Gastroesophageal sphincter (tissue), 3 donors: ENCODE measurements at regions not wholly inside any gene's neighbourhood (a gene's known extent, or its start where the extent isn't known, plus 50 kb on each side); places are given as distances from the start of the nearest gene placed in this dataset.

Source experiments
- CTCF ChIP-seq, 4 experiments: fragments of 200-600 bp in 2 of 4; fragments of 450-650 bp in 2 of 4; sonication (generic) in 1 of 4; IDR thresholded peaks; one replicate each; pipeline ENCODE4 v1.5.1; 2017 to 2019; ENCODE audit warnings: antibody characterized with exemption in 4 of 4, mild to moderate bottlenecking in 2 of 4, moderate library complexity in 2 of 4
- EP300 ChIP-seq: sonication (generic); formaldehyde crosslinking; IDR thresholded peaks from one replicate; pipeline ENCODE4 v1.6.1; 2017; ENCODE audit warnings: antibody characterized with exemption, mild to moderate bottlenecking
- POLR2A ChIP-seq, 2 donors: fragments of 450-650 bp; IDR thresholded peaks; one replicate each; pipeline ENCODE4 v1.6.1; 2017; ENCODE audit warnings: antibody characterized with exemption in 2 of 2, mild to moderate bottlenecking in 2 of 2, moderate library complexity in 1 of 2

- TF ChIP-seq EP300, result no peak
- no peak for TF ChIP-seq CTCF (IDR thresholded peaks at IDR 0.05)
- no peak for TF ChIP-seq POLR2A (IDR thresholded peaks at IDR 0.05)
Observed at GRCh38 chrX:139196890-139197289, 333.6 kb upstream of the F9 start.
